Peyer's patch (tissue), 4 donors: ENCODE measurements at regions not wholly inside any gene's neighbourhood (a gene's known extent, or its start where the extent isn't known, plus 50 kb on each side); places are given as distances from the start of the nearest gene placed in this dataset.

Source experiments
- DNase-seq, 3 donors: peaks; one replicate each; pipeline ENCODE4 v3.0.0-alpha.2; 2017 to 2019
- H3K27ac ChIP-seq, 4 donors: fragments of 200-600 bp; sonication (generic); one replicate each; pipeline ENCODE4 v1.5.1; 2016 to 2019
- H3K27me3 ChIP-seq, 2 donors: fragments of 200-600 bp; sonication (generic); one replicate each; pipeline ENCODE4 v1.5.1; 2019
- H3K36me3 ChIP-seq, 3 donors: fragments of 200-600 bp; sonication (generic); one replicate each; pipeline ENCODE4 v1.5.1; 2016 to 2019
- H3K4me1 ChIP-seq, 4 donors: fragments of 200-600 bp; sonication (generic); one replicate each; pipeline ENCODE4 v1.5.1; 2016 to 2019
- H3K4me3 ChIP-seq, 4 donors: fragments of 200-600 bp; sonication (generic); 1 replicate in 3 of 4; 2 replicates in 1 of 4; pipeline ENCODE4 v1.5.1; 2016 to 2019; ENCODE audit warnings: mild to moderate bottlenecking in 1 of 4
- H3K9me3 ChIP-seq, 4 donors: fragments of 200-600 bp; sonication (generic); one replicate each; pipeline ENCODE4 v1.5.1; 2016 to 2019; ENCODE audit warnings: mild to moderate bottlenecking in 1 of 4
- CTCF ChIP-seq, 6 experiments: fragments of 450-650 bp in 4 of 6; fragments of 200-600 bp in 2 of 6; sonication (generic) in 1 of 6; IDR thresholded peaks; one replicate each; pipeline ENCODE4 v1.5.1; 2017 to 2019; ENCODE audit warnings: antibody characterized with exemption in 6 of 6, mild to moderate bottlenecking in 3 of 6, moderate library complexity in 1 of 6
- POLR2A ChIP-seq, 2 donors: fragments of 450-650 bp; IDR thresholded peaks; one replicate each; pipeline ENCODE4 v1.5.1; 2017; ENCODE audit warnings: antibody characterized with exemption in 2 of 2, mild to moderate bottlenecking in 2 of 2, moderate library complexity in 2 of 2

GRCh38 chr1:59126366-59126765 is 170.5 kb upstream of the FGGY start:
- Histone ChIP-seq H3K9me3 (no peaks in the 10 kb centered on the region), H3K27ac (no peak overlapping the region), H3K4me1 (no peaks in the 10 kb centered on the region), H3K36me3 (no peaks in the 10 kb centered on the region), H3K4me3 (no peak overlapping the region), H3K27me3 (no peaks in the 10 kb centered on the region)
- TF ChIP-seq POLR2A (IDR thresholded peaks at IDR 0.05) (no peak), CTCF (IDR thresholded peaks at IDR 0.05) (no peak)
- DNase-seq, result no peak

GRCh38 chr1:59128239-59128736 is 168.6 kb upstream of the FGGY start:
- H3K36me3 ChIP-seq, result no peaks in the 10 kb centered on the region
- no peak overlapping the region for H3K4me3 ChIP-seq
- H3K9me3 ChIP-seq, result no peaks in the 10 kb centered on the region
- TF ChIP-seq POLR2A (IDR thresholded peaks at IDR 0.05) (no peak), CTCF (IDR thresholded peaks at IDR 0.05) (no peak)
- no peaks in the 10 kb centered on the region for H3K27me3 ChIP-seq
- no peaks in the 10 kb centered on the region for H3K4me1 ChIP-seq
- no peak for DNase-seq
- no peak overlapping the region for H3K27ac ChIP-seq

- H3K27ac ChIP-seq, result no peak overlapping the region
- no peaks in the 10 kb centered on the region for H3K9me3 ChIP-seq
Measured at GRCh38 chr1:59128784-59129227, 168.1 kb upstream of the FGGY start.

GRCh38 chr1:59132295-59132694 is 164.6 kb upstream of the FGGY start:
- no peaks in the 10 kb centered on the region for H3K36me3 ChIP-seq
- H3K27ac ChIP-seq, result no peak overlapping the region
- H3K9me3 ChIP-seq, result no peaks in the 10 kb centered on the region
- no peak for DNase-seq
- no peaks in the 10 kb centered on the region for H3K4me1 ChIP-seq
- no peaks in the 10 kb centered on the region for H3K27me3 ChIP-seq
- H3K4me3 ChIP-seq, result no peak overlapping the region
- no peak for TF ChIP-seq POLR2A (IDR thresholded peaks at IDR 0.05)
- no peak for TF ChIP-seq CTCF (IDR thresholded peaks at IDR 0.05)

More at GRCh38 chr1:59128784-59129227, 168.1 kb upstream of the FGGY start:
- TF ChIP-seq POLR2A (IDR thresholded peaks at IDR 0.05) (no peak), CTCF (IDR thresholded peaks at IDR 0.05) (no peak)
- no peak for DNase-seq
- Histone ChIP-seq H3K27me3 (no peaks in the 10 kb centered on the region), H3K36me3 (no peaks in the 10 kb centered on the region), H3K4me1 (no peaks in the 10 kb centered on the region), H3K4me3 (no peak overlapping the region)

GRCh38 chr1:59133997-59134396 is 162.9 kb upstream of the FGGY start:
- no peak overlapping the region for H3K27ac ChIP-seq
- H3K27me3 ChIP-seq, result no peaks in the 10 kb centered on the region
- no peaks in the 10 kb centered on the region for H3K4me1 ChIP-seq
- H3K36me3 ChIP-seq, result no peaks in the 10 kb centered on the region
- no peak for DNase-seq
- no peak for TF ChIP-seq CTCF (IDR thresholded peaks at IDR 0.05)
- TF ChIP-seq POLR2A (IDR thresholded peaks at IDR 0.05), result no peak
- H3K9me3 ChIP-seq, result no peaks in the 10 kb centered on the region
- H3K4me3 ChIP-seq, result no peak overlapping the region

GRCh38 chr1:59135761-59136255 is 161.1 kb upstream of the FGGY start:
- H3K9me3 ChIP-seq, result no peaks in the 10 kb centered on the region
- no peak for DNase-seq
- no peak for TF ChIP-seq POLR2A (IDR thresholded peaks at IDR 0.05)
- no peak for TF ChIP-seq CTCF (IDR thresholded peaks at IDR 0.05)
- no peaks in the 10 kb centered on the region for H3K36me3 ChIP-seq
- H3K4me3 ChIP-seq, result no peak overlapping the region
- H3K27me3 ChIP-seq, result no peaks in the 10 kb centered on the region
- no peak overlapping the region for H3K27ac ChIP-seq
- no peaks in the 10 kb centered on the region for H3K4me1 ChIP-seq
